ENCODE measurements at regions not wholly inside any gene's neighbourhood (a gene's known extent, or its start where the extent isn't known, plus 50 kb on each side); places are given as distances from the start of the nearest gene placed in this dataset.
"Not testable (repeated sequence)": the region's sequence is repeated elsewhere in the genome, so short reads cannot be mapped to it uniquely, and the experiment has no call there.

DNA sequence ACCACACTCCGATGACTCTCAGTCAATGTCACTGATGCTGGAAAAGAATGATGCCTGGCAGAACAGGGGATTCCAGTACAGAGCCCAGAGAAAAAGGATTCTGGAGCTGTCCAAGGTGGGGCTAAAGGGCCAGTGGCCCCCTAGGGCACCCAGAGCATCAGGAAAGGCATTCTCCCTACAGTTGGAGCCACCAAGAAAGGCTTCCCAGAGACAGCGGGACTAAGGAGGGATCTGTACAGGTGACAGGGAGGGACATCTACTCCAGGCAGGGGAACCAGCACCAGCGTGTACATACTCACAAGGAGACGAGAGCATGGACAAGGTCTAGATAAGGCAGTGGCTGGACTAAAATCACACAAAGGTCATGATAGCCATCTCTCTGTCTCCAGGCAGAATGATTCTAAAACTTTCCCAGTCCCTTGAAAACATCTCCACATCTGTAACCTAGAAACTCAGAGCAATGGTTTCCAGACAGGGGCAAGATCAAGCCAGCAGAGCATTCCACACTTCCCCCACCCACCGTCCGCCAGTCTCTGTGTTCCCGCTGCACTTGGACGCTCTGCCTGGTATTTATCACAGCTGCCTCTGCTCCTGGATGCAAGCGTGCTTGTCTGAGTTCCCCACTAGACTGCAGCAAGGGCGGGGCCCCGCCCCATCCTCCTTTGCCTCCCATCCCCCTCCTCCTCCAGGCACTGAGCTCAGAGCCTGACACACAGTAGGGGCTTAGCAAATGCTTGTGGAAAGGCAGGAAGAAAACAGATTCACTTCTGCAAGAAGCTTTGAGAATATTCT, 111.6 kb upstream of the ZC3H12A start:
- Histone ChIP-seq H3K36me3 (ENCODE audit: control insufficient read depth, insufficient read depth, low read length) (no peaks in the 10 kb centered on the region), H3K4me3 (ENCODE audit: low read depth, low read length) (no peak overlapping the region), H3K27me3 (ENCODE audit: control insufficient read depth, insufficient read depth, low read length) (no peaks in the 10 kb centered on the region)
- FAIRE-seq, result no peak
- TF ChIP-seq CTCF (IDR thresholded peaks at IDR 0.05; ENCODE audit: insufficient read depth, low read length, severe bottlenecking), result no peak
- DNase-seq (ENCODE audit: low read depth), result no peak

DNA sequence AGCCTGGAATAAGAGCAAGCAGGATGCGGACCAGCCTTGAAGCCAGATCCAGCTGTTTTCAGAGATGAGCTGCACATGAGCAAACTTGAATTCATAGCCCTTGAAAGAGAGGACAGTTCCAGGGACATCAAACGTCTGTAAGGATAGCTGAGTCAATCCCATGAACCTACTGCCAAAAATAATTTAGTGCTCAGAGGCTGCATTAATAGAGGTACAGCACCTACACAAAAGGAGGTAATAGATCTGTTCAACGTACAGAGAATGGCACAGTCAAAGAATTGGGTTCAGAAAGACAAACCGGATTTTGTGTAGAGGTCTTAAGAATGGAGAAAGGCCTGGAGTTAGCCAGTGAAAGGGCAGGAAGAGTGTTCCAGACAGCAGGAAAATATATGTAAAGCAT, 110.8 kb upstream of the ZC3H12A start:
- no peaks in the 10 kb centered on the region for H3K27me3 ChIP-seq (ENCODE audit: control insufficient read depth, insufficient read depth, low read length)
- DNase-seq (ENCODE audit: low read depth), result no peak
- no peak for FAIRE-seq

GRCh38 chr1:37368665-37369315, 105.6 kb upstream of the ZC3H12A start:
- H3K4me3 ChIP-seq (ENCODE audit: low read depth, low read length); H3K27me3 ChIP-seq (ENCODE audit: control insufficient read depth, insufficient read depth, low read length); DNase-seq (ENCODE audit: low read depth); FAIRE-seq; H3K36me3 ChIP-seq (ENCODE audit: control insufficient read depth, insufficient read depth, low read length): not testable (repeated sequence)

More for the DNA sequence above, 110.8 kb upstream of the ZC3H12A start:
- no peak for TF ChIP-seq CTCF (IDR thresholded peaks at IDR 0.05; ENCODE audit: insufficient read depth, low read length, severe bottlenecking)
- Histone ChIP-seq H3K36me3 (ENCODE audit: control insufficient read depth, insufficient read depth, low read length) (no peaks in the 10 kb centered on the region), H3K4me3 (ENCODE audit: low read depth, low read length) (no peak overlapping the region)

DNA sequence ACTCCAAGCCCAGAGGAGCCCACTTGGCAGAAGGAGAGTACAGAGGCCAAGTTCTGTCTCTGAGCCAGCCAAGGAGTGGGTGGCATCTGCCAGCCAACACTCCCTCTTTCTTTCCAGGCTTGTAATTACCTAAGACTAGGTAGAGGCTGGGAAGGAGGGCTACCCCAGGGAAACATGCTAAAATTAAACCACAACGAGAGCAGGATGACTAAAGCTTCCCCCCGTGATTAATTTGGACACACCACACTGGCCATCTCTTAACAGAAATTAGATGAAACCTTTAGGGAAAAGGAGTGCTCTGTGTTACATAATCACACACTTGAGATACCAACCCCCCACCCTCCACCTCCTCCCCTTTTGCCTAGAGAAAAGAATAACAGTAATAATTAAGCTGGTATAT, 102.1 kb upstream of the ZC3H12A start:
- FAIRE-seq (no peak), DNase-seq (ENCODE audit: low read depth) (no peak)
- Histone ChIP-seq H3K27me3 (ENCODE audit: control insufficient read depth, insufficient read depth, low read length) (no peaks in the 10 kb centered on the region), H3K36me3 (ENCODE audit: control insufficient read depth, insufficient read depth, low read length) (no peaks in the 10 kb centered on the region), H3K4me3 (ENCODE audit: low read depth, low read length) (no peak overlapping the region)
- TF ChIP-seq CTCF (IDR thresholded peaks at IDR 0.05; ENCODE audit: insufficient read depth, low read length, severe bottlenecking), result no peak

DNA sequence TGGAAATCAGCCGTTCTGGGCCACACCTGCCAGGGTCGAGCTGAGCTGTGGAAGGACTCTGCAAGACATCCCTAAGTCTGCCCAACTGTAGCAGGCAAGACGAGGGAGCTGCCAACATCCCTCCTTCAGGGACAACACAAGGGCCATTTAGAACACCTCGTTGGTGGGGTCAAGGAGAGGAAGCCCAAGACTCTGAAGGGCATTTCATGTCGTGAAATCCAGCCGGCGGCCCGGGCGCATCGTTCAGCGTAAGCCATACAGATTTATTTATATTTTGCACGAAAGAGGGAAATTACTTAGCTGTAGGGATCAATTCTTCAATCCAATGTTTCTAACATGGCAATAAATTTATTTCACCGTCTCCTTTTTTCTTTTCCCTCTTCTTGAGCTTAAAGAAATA, 101.7 kb upstream of the ZC3H12A start:
- FAIRE-seq (no peak), DNase-seq (ENCODE audit: low read depth) (no peak)
- H3K27me3 ChIP-seq (ENCODE audit: control insufficient read depth, insufficient read depth, low read length), result no peaks in the 10 kb centered on the region
- TF ChIP-seq CTCF (IDR thresholded peaks at IDR 0.05; ENCODE audit: insufficient read depth, low read length, severe bottlenecking), result no peak
- H3K36me3 ChIP-seq (ENCODE audit: control insufficient read depth, insufficient read depth, low read length), result no peaks in the 10 kb centered on the region
- H3K4me3 ChIP-seq (ENCODE audit: low read depth, low read length), result no peak overlapping the region

DNA sequence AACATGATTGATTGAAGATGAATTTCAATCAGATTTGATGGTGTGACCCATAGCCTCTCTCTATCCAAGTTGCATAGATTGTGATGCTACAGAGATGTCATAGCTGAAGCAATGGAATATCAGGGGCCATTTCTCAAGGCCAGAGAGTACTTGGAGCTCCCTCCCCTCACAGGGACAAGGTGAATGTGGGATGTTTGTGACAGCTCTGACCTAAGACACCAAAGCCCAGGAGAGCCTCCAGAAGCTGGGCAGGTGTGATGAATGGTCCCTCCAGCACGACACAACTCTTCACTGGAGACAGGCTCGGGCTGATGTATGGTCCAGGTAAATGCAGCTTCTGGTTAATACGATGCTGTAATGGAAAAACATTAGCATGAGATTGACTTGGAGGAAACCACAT, 101.0 kb upstream of the ZC3H12A start:
- Histone ChIP-seq H3K27me3 (ENCODE audit: control insufficient read depth, insufficient read depth, low read length) (no peaks in the 10 kb centered on the region), H3K4me3 (ENCODE audit: low read depth, low read length) (no peak overlapping the region), H3K36me3 (ENCODE audit: control insufficient read depth, insufficient read depth, low read length) (no peaks in the 10 kb centered on the region)
- FAIRE-seq (no peak), DNase-seq (ENCODE audit: low read depth) (no peak)
- no peak for TF ChIP-seq CTCF (IDR thresholded peaks at IDR 0.05; ENCODE audit: insufficient read depth, low read length, severe bottlenecking)

DNA sequence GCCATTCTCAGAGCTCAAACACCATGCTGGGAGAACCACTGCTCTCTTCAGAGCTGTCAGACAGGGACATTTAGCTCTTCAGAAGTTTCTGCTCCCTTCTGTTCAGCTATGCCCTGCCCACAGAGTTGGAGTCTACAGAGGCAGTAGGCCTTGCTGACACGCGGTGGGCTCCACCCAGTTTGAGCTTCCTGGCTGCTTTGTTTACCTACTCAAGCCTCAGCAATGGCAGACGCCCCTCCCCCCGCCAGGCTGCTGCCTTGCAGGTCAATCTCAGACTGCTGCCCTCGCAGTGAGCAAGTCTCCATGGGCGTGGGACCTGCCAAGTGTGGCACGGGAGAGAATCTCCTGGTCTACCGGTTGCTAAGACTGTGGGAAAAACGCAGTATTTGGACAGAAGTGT, 93.8 kb upstream of the ZC3H12A start:
- not testable (repeated sequence) for FAIRE-seq; H3K27me3 ChIP-seq (ENCODE audit: control insufficient read depth, insufficient read depth, low read length); H3K36me3 ChIP-seq (ENCODE audit: control insufficient read depth, insufficient read depth, low read length); H3K4me3 ChIP-seq (ENCODE audit: low read depth, low read length); DNase-seq (ENCODE audit: low read depth)
